ENCODE measurements at regions not wholly inside any gene's neighbourhood (a gene's known extent, or its start where the extent isn't known, plus 50 kb on each side); places are given as distances from the start of the nearest gene placed in this dataset.

- DNase-seq (ENCODE audit: low spot score in 2 of 2) (no peak), ATAC-seq (replicated peaks; ENCODE audit: extremely low read depth, poor library complexity, severe bottlenecking) (no peak)
- no peaks in the 10 kb centered on the region for H3K27me3 Mint-ChIP-seq
- H3K36me3 Mint-ChIP-seq (ENCODE audit: insufficient read depth): no peaks in the 10 kb centered on the region
- H3K4me3 Mint-ChIP-seq: no peak overlapping the region
- no peak overlapping the region for H3K27ac Mint-ChIP-seq (ENCODE audit: low read depth)
- peaks cover 11% of the 10 kb centered on the region for H3K9me3 Mint-ChIP-seq
- no peaks in the 10 kb centered on the region for H3K4me1 Mint-ChIP-seq
Measured at GRCh38 chr13:68275758-68276157, 1045.6 kb upstream of the PCDH9 start.

- Mint-ChIP-seq H3K4me1 (no peaks in the 10 kb centered on the region), H3K36me3 (ENCODE audit: insufficient read depth) (no peaks in the 10 kb centered on the region), H3K4me3 (no peak overlapping the region), H3K27me3 (no peaks in the 10 kb centered on the region), H3K9me3 (peaks cover 11% of the 10 kb centered on the region), H3K27ac (ENCODE audit: low read depth) (no peak overlapping the region)
- ATAC-seq (replicated peaks; ENCODE audit: extremely low read depth, poor library complexity, severe bottlenecking) (no peak), DNase-seq (ENCODE audit: low spot score in 2 of 2) (no peak)
Measured at GRCh38 chr13:68272652-68273051, 1042.5 kb upstream of the PCDH9 start.

- Mint-ChIP-seq H3K36me3 (ENCODE audit: insufficient read depth) (no peaks in the 10 kb centered on the region), H3K4me3 (no peak overlapping the region), H3K9me3 (no peaks in the 10 kb centered on the region), H3K27me3 (no peaks in the 10 kb centered on the region), H3K27ac (ENCODE audit: low read depth) (no peak overlapping the region), H3K4me1 (no peaks in the 10 kb centered on the region)
- DNase-seq (ENCODE audit: low spot score in 2 of 2): no peak
- no peak for ATAC-seq (replicated peaks; ENCODE audit: extremely low read depth, poor library complexity, severe bottlenecking)
Measured at GRCh38 chr13:68264692-68265091, 1034.6 kb upstream of the PCDH9 start.

GRCh38 chr13:68261105-68261504 is 1031.0 kb upstream of the PCDH9 start:
- Mint-ChIP-seq H3K4me3 (no peak overlapping the region), H3K4me1 (no peaks in the 10 kb centered on the region), H3K36me3 (ENCODE audit: insufficient read depth) (no peaks in the 10 kb centered on the region), H3K9me3 (no peaks in the 10 kb centered on the region), H3K27ac (ENCODE audit: low read depth) (no peak overlapping the region), H3K27me3 (no peaks in the 10 kb centered on the region)
- DNase-seq (ENCODE audit: low spot score in 2 of 2) (no peak), ATAC-seq (replicated peaks; ENCODE audit: extremely low read depth, poor library complexity, severe bottlenecking) (no peak)

- Mint-ChIP-seq H3K4me1 (no peaks in the 10 kb centered on the region), H3K36me3 (ENCODE audit: insufficient read depth) (no peaks in the 10 kb centered on the region), H3K4me3 (no peak overlapping the region), H3K9me3 (peaks cover 20% of the 10 kb centered on the region), H3K27me3 (no peaks in the 10 kb centered on the region), H3K27ac (ENCODE audit: low read depth) (no peak overlapping the region)
- no peak for ATAC-seq (replicated peaks; ENCODE audit: extremely low read depth, poor library complexity, severe bottlenecking)
- DNase-seq (ENCODE audit: low spot score in 2 of 2): no peak
Measured at GRCh38 chr13:68257111-68257842, 1027.1 kb upstream of the PCDH9 start.

GRCh38 chr13:68254151-68254550 is 1024.0 kb upstream of the PCDH9 start:
- DNase-seq (ENCODE audit: low spot score in 2 of 2) (no peak), ATAC-seq (replicated peaks; ENCODE audit: extremely low read depth, poor library complexity, severe bottlenecking) (no peak)
- peaks cover 20% of the 10 kb centered on the region for H3K9me3 Mint-ChIP-seq
- no peak overlapping the region for H3K27ac Mint-ChIP-seq (ENCODE audit: low read depth)
- H3K4me1 Mint-ChIP-seq: no peaks in the 10 kb centered on the region
- no peaks in the 10 kb centered on the region for H3K27me3 Mint-ChIP-seq
- no peak overlapping the region for H3K4me3 Mint-ChIP-seq
- no peaks in the 10 kb centered on the region for H3K36me3 Mint-ChIP-seq (ENCODE audit: insufficient read depth)

GRCh38 chr13:68234274-68234673 is 1004.1 kb upstream of the PCDH9 start:
- Mint-ChIP-seq H3K27ac (ENCODE audit: low read depth) (no peak overlapping the region), H3K4me3 (no peak overlapping the region), H3K27me3 (no peaks in the 10 kb centered on the region), H3K36me3 (ENCODE audit: insufficient read depth) (peaks cover 2% of the 10 kb centered on the region), H3K4me1 (no peaks in the 10 kb centered on the region), H3K9me3 (peaks cover 20% of the 10 kb centered on the region)
- ATAC-seq (replicated peaks; ENCODE audit: extremely low read depth, poor library complexity, severe bottlenecking) (no peak), DNase-seq (ENCODE audit: low spot score in 2 of 2) (no peak)

- Mint-ChIP-seq H3K27me3 (no peaks in the 10 kb centered on the region), H3K4me3 (no peak overlapping the region), H3K9me3 (peaks cover 29% of the 10 kb centered on the region), H3K4me1 (no peaks in the 10 kb centered on the region), H3K36me3 (ENCODE audit: insufficient read depth) (peaks cover 2% of the 10 kb centered on the region), H3K27ac (ENCODE audit: low read depth) (no peak overlapping the region)
- no peak for DNase-seq (ENCODE audit: low spot score in 2 of 2)
- no peak for ATAC-seq (replicated peaks; ENCODE audit: extremely low read depth, poor library complexity, severe bottlenecking)
Measured at GRCh38 chr13:68232351-68233130, 1002.4 kb upstream of the PCDH9 start.

- no peaks in the 10 kb centered on the region for H3K27me3 Mint-ChIP-seq
- H3K4me1 Mint-ChIP-seq: no peaks in the 10 kb centered on the region
- no peak overlapping the region for H3K4me3 Mint-ChIP-seq
- no peaks in the 10 kb centered on the region for H3K36me3 Mint-ChIP-seq (ENCODE audit: insufficient read depth)
- no peak for DNase-seq (ENCODE audit: low spot score in 2 of 2)
- H3K9me3 Mint-ChIP-seq: peaks cover 26% of the 10 kb centered on the region
- ATAC-seq (replicated peaks; ENCODE audit: extremely low read depth, poor library complexity, severe bottlenecking): no peak
- H3K27ac Mint-ChIP-seq (ENCODE audit: low read depth): no peak overlapping the region
Measured at GRCh38 chr13:68214691-68215415, 984.7 kb upstream of the PCDH9 start.

- DNase-seq (ENCODE audit: low spot score in 2 of 2) (no peak), ATAC-seq (replicated peaks; ENCODE audit: extremely low read depth, poor library complexity, severe bottlenecking) (no peak)
- Mint-ChIP-seq H3K4me3 (no peak overlapping the region), H3K4me1 (no peaks in the 10 kb centered on the region), H3K9me3 (peaks cover 6% of the 10 kb centered on the region), H3K27ac (ENCODE audit: low read depth) (no peak overlapping the region), H3K27me3 (no peaks in the 10 kb centered on the region), H3K36me3 (ENCODE audit: insufficient read depth) (no peaks in the 10 kb centered on the region)
Measured at GRCh38 chr13:68199271-68199670, 969.1 kb upstream of the PCDH9 start.

- ATAC-seq (replicated peaks; ENCODE audit: extremely low read depth, poor library complexity, severe bottlenecking): no peak
- Mint-ChIP-seq H3K27ac (ENCODE audit: low read depth) (no peak overlapping the region), H3K4me1 (no peaks in the 10 kb centered on the region)
Measured at GRCh38 chr13:68190818-68191217, 960.7 kb upstream of the PCDH9 start.

GRCh38 chr13:68185444-68186141 is 955.5 kb upstream of the PCDH9 start:
- Mint-ChIP-seq H3K9me3 (peaks cover 6% of the 10 kb centered on the region), H3K4me1 (no peaks in the 10 kb centered on the region), H3K27ac (ENCODE audit: low read depth) (no peak overlapping the region), H3K36me3 (ENCODE audit: insufficient read depth) (no peaks in the 10 kb centered on the region), H3K27me3 (no peaks in the 10 kb centered on the region), H3K4me3 (no peak overlapping the region)
- DNase-seq (ENCODE audit: low spot score in 2 of 2) (no peak), ATAC-seq (replicated peaks; ENCODE audit: extremely low read depth, poor library complexity, severe bottlenecking) (no peak)

More at GRCh38 chr13:68190818-68191217, 960.7 kb upstream of the PCDH9 start:
- Mint-ChIP-seq H3K4me3 (no peak overlapping the region), H3K36me3 (ENCODE audit: insufficient read depth) (no peaks in the 10 kb centered on the region), H3K9me3 (peaks cover 10% of the 10 kb centered on the region), H3K27me3 (no peaks in the 10 kb centered on the region)
- no peak for DNase-seq (ENCODE audit: low spot score in 2 of 2)
